HG03025 (cell line): ENCODE measurements at regions not wholly inside any gene's neighbourhood (a gene's known extent, or its start where the extent isn't known, plus 50 kb on each side); places are given as distances from the start of the nearest gene placed in this dataset.

Experiments used
- ATAC-seq: cut with Tn5 transposase; IDR thresholded peaks from one replicate; pipeline ENCODE4 v1.9.1; 2021; ENCODE audit warnings: mild to moderate bottlenecking, moderate library complexity; ENCODE audit not compliant: unreplicated experiment, low FRiP score

DNA sequence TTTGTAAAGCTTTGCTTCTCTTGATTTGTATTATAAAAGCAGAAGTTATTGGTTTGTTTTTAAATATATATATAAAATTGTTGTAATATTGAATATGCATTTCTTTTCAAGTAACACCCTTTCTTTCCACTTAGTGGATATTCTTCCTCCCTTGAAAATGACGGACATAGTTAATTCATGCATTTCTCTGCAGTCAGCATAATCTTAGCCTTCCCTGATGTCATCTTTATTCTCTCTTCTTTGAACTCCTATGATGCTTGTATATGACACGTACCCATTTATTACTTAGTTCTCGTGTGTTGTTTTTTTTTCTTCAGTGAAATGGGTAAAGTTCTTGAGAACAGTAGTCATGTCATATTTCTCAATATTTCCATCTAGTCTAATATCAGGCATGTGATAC is 191.2 kb downstream of the MDFIC start:
- ATAC-seq: no peak

DNA sequence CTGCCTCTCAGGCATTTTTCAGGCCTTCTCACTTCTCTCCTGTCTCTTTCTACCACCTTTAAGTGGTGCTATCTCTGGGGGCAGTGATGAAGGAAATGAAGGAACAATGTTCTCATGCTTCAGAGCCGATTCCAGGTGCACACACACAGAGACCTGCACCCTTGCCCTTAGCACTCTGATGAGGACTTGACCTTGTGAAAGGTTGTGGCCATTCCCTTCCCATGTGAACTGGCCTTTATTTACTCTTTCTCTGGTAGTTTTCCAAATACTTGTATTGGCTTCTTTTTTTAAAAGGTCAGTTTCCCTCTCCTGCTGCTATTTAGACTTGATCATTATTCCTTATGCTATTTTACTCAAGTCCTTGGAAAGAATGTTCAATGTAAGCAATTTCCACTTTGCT is 188.6 kb downstream of the MDFIC start:
- no peak for ATAC-seq

DNA sequence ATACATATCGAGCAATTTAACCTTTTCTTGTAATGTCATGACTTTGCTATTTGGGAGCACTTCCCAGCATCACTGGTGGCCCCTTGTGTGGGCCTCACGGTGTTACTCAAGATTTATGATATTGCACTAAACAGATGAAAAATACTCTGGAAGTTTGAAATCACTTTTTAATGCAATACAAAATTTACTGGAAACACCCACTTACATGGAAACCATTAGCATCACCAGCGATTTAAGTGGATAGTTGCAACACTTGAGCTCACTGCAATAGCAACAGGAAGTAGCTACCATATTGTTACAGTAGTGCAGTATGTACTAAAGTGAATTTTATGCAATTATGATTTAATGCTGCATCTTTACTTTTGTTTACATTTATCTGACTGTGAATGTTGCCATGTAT is 184.4 kb downstream of the MDFIC start:
- no peak for ATAC-seq

DNA sequence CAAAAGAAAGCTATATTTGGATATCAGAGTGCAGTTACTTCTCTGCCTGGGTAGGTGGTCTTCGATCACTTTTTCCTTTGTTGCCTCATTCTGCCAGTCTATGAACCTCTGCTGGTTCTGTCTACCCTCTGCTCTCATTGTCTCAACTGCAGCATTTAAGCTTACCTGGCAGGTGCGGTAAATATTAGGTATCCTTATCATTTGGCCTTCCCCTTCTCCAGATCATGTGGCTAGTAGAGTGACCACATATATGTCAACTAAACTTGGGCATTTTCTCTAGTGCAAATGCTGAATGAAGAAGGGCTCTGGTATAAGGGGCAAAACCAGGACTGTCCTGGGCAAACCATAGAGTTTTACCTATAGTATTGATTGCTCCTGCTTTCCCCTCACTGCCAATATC is 180.8 kb downstream of the MDFIC start:
- no peak for ATAC-seq

DNA sequence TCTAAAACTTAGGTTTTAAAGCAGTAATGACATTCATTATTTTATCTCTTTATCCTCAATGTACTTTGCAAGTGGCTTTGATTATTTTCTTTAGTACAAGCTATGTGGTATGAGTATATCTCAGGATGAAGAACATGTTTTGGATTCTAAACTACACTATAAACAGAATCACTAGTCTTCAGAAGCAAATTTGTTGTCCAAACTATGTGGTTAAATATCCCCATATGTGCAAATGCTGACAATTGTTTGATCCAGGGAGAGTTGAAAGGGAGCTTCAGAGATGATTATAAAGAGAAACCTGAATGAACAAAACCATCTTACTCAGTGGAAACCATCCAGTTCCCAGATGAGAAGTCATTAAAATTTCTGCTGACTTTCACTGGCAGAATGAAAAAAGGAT is 179.3 kb downstream of the MDFIC start:
- no peak for ATAC-seq

DNA sequence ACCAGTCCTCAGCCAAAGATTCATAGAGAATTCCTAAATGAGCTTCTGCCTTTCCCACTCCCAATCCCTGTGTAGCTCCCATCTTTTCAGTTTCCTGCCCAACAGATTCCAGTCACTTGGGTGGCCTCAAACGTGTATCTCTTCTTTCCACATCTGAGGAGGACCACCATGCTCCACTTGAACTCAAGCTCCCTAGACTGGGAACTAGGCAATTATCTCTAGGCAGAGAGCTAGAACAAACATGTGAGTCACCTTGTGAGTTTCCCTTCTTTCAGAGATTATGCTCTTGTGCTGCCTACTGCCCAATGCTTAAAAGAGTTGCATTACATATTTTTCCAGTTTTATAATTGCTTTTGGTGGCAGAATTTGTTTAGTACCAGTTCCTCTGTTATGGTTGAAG is 178.0 kb downstream of the MDFIC start:
- no peak for ATAC-seq

DNA sequence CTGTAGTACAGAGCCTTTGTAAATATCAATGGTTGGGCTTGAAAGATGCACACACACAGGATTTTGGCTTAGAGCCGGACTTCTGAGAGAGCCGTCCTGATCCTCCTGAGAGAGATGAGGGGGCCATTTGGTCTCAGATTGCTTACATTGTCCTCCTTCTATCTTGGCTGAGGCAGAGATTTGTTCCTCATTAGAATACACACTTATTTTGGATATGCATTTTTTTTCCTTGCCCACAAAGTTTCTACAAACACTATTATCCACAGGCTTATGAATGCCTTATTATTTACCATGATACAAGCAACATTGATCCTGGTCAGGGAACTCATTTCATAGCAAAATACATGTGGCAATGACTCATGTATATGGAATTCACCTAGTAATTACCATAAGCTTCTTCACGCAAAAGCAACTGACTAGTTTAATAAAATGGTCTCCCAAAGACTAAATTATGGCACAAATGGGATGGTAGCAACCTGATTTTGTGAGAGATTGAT is 175.3 kb downstream of the MDFIC start:
- no peak for ATAC-seq

DNA sequence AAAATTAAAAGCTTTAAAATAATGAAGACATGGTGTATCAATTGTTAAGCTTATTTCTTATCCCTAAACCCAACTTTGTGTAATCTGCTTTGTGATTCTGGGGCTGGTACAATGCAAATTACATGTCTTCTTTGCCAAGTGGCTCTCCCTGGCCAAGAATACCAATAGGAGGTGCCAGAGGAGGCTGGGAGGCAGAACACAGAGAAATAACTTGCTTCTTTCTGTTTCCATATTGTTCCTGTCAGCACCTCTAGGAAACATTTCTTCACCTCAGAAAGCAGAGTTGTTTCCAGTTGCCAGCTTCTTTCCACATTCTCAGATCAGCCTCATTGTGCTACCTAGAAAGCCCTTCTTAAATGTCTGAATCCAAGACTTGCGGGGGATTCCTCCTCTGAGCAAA is 174.4 kb downstream of the MDFIC start:
- no peak for ATAC-seq

DNA sequence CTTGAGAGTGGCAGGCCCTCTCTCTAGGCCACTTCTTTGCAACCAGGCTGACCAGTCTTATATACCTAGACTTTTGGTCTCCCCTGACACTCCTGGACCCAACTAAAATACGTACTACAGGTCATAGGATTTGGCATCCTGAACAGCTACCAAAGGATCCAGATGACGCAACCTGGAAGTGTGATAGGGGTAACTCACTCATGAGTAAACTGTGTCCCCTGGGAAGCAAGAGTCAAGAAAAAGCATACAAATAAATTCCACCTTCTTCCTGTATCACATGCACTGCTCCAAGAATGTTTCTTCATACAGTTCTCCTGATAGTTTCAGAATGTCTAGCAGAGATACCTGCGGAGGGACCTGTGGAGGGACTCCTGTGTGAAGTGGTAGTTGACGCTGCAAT is 172.3 kb downstream of the MDFIC start:
- no peak for ATAC-seq

DNA sequence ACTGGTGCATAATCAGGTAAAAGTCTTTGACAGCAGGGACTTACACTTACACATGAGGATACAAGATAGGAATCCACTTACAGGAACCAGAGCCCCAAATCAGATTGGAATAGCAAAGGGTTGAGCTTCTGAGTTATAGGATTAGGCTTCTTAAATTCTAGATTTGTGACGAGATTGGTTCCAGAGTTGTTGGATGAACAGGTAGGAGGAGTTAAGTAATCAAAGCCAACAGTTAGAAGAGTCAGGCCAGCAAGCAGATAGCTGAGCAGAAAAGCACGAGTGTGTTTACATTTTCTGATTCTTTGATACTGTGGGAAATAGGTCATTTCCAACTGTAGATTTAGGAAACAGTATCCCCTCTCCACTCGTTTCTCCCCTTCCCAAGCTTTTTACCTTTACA is 167.0 kb downstream of the MDFIC start:
- ATAC-seq: no peak

DNA sequence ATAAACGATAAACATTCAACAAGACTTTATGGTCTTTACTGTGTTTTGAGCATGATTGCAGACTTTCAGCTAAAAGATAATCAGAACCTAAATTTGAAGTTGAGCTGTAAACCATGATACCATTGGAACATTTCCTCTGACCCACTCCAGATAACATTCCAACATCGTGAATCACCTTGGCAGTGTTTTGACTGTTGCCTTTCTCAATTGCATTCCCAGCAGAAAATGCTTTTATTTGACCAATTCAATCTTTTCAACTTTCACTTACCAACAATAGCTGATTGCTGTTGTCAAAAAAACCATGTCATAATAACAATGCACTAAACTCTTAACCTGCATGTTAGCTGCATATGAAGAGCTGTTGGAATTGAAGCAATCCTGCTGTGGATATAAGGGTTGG is 165.5 kb downstream of the MDFIC start:
- ATAC-seq: no peak

DNA sequence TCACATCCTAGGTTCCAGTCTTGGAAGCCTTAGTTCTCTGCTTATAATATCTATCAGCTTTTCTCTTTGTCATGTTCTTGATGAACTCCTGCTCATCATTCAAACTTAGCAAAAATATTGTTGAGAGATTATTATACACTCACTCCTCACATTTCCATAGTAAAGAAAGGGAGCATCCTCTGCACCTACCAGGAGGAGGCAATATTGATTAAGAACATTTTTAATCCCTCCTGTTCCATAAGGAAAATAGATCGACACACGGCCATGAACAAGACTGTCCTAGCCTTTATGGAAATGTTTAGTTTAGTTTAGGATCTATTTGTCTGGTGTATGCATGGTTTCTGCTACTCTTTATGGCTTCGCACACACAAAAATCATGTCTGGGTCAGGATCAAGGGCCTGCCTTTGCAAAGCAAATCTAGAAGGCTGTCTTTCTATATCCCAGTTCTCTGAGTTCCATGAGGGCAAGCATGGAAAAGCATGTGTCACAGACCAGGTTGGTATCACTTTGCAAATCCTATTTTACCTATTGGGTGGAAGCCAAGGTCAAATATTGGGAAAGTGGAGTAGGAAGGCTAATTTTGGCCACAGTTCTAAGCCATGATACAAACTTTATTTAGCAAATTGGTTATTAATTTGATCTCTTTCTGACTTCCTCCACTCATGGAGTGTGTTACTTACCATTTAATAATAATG is 164.4 kb downstream of the MDFIC start:
- no peak for ATAC-seq

DNA sequence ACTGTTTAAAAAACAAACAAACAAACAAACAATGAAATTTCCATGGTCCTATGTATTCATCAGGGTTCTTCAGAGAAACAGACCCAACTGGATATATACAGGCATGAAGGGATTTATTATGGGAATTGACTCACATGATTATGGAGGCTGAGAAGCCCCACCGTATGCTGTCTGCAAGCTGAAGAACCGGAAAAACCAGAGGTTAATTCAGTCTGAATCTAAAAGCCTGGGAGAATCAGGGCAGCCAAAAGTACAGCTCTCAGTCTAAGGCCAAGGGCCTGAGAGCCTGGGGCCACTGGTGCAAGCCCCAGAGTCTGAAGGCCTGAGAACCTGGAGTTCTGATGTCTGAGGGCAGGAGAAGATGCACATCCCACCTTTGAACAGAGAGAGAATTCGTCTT is 163.5 kb downstream of the MDFIC start:
- ATAC-seq: no peak

DNA sequence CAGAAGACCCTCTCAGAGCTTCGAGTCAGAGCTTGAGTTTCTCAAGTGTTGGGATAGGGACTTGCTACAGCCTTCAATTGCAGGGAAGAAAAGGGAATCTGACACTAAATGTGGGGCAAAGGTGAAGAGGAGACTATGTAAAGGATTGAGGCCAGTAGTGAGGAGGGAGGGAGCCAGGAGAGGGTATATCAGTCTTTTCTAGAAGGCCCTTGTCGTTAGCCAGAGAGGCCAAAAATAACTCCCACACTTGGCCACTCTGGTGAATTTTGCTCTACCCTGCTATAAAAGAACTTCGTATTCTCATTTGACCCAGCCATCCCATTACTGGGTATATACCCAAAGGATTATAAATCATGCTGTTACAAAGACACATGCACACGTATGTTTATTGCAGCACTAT is 162.0 kb downstream of the MDFIC start:
- ATAC-seq: no peak

DNA sequence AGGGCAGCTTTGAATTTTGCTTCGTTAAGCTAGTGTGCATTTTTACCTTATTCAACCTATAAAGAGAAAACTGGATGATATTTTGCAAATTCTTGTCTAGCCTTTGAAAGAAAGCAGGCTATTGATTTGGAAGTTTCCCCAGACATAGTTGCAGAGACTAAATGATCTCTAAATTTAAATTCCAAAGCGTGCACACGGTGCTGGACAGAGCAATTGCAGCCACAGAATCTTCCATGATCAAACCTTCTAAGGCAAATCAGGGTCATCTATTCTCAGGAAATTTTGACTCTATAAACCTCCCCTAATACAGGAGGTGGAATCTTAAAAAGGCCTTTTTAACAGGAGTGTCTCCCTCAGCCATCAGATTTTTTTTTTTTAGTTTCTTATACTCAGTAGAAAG is 159.9 kb downstream of the MDFIC start:
- ATAC-seq: no peak

DNA sequence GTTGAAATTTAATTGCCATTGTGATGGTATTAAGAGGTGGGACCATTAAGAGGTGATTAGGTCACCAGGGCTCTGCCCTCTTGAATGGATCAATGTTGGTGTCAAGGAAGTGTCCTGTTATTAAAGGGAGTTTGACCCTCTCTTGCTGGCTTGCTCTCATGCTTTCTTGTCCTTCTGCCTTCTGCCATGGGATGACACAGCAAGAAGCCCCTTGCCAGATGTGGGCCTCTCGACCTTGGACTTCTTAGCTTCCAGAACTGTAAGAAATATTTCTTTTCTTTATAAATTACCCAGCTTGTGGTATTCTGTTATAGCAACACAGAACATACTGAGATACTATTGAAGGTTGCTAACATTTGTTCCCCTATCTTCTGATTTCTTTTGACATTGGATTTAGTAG is 157.0 kb downstream of the MDFIC start:
- ATAC-seq: no peak

DNA sequence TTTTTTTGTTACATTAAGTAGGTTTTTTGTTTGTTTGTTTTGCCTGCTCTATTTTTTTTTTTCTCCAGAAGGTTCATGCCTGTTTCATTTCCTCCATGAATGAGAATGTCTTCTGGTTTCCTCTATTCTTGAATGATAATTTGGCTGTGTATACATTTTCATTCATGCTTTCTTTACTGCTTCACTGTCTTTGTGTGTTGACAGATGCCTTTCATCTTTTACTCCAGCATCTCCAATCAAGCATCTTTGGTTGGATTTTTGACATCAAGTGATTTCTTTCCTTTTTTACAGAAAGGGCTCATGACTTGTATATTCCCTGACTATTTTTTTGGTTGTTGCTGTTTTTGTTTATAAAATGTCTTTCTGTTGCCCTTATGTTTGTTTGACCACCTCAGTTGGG is 156.5 kb downstream of the MDFIC start:
- ATAC-seq: no peak

DNA sequence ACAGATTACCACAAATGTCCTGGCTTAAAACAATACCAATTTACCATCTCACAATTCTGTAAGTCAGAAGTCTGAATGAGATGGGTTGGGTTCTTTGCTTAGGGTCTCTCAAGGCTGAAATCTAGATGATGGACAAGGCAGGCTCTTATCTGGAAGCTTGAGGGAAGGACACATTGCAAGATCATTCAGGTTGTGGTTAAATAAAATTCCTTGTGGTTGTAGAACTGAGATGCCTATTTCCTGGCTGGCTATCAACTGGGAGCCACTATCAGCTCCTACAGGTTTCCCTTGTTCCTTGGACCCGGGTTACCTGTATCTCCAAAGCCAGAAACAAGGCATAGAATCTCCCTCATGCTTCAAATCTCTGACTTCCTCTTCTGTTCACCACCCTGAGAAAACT is 148.4 kb downstream of the MDFIC start:
- ATAC-seq: no peak
